ENCODE measurements at regions not wholly inside any gene's neighbourhood (a gene's known extent, or its start where the extent isn't known, plus 50 kb on each side); places are given as distances from the start of the nearest gene placed in this dataset.

DNA sequence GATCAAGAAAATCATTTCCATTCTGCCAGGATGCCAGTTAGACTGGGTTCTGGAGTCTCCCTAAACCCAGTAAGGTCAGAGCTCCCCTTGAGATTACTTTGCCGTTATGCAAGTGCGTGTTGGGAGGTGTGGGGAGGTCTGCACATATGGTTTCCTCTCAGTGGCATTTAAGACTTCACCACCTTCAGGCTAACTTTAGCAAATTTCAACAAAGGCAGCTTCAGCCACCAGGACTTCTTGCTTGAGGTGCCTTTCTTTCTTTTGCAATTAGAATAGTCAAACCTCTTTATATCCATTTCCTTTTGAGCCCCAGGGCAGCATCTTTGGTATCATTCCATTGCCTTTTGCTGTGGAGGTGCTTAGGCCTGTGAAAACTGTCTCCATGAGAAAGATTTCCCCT lies 117.2 kb upstream of the CCND2 start:
- H3K27ac Mint-ChIP-seq: no peak overlapping the region
- H3K9me3 ChIP-seq (ENCODE audit: control insufficient read depth, low read length): no peaks in the 10 kb centered on the region
- no peak overlapping the region for H3K9ac ChIP-seq (ENCODE audit: extremely low read depth, low read length, poor library complexity, severe bottlenecking)
- TF ChIP-seq, protein P1, sequence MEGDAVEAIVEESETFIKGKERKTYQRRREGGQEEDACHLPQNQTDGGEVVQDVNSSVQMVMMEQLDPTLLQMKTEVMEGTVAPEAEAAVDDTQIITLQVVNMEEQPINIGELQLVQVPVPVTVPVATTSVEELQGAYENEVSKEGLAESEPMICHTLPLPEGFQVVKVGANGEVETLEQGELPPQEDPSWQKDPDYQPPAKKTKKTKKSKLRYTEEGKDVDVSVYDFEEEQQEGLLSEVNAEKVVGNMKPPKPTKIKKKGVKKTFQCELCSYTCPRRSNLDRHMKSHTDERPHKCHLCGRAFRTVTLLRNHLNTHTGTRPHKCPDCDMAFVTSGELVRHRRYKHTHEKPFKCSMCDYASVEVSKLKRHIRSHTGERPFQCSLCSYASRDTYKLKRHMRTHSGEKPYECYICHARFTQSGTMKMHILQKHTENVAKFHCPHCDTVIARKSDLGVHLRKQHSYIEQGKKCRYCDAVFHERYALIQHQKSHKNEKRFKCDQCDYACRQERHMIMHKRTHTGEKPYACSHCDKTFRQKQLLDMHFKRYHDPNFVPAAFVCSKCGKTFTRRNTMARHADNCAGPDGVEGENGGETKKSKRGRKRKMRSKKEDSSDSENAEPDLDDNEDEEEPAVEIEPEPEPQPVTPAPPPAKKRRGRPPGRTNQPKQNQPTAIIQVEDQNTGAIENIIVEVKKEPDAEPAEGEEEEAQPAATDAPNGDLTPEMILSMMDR (conservative IDR thresholded peaks at IDR 0.05): no peak
- peak; percentile 48 for DNase-seq
- H3K36me3 ChIP-seq (ENCODE audit: control insufficient read depth, insufficient read depth, low read length): no peaks in the 10 kb centered on the region
- peaks cover under 1% of the 10 kb centered on the region for H3K9me3 Mint-ChIP-seq
- H3K36me3 Mint-ChIP-seq (ENCODE audit: low read depth): no peaks in the 10 kb centered on the region
- H3K4me3 ChIP-seq (ENCODE audit: low read length): no peak overlapping the region
- H3K27ac ChIP-seq (ENCODE audit: low read depth, low read length): no peak overlapping the region
- peaks cover 7% of the 10 kb centered on the region for H3K27me3 Mint-ChIP-seq (ENCODE audit: insufficient read depth)
- 70 to 90% methylated on average over 2 of the region's 2 CpGs for WGBS, 2 experiments (ENCODE audit: insufficient coverage in 1 of 2, insufficient read length in 1 of 2)
- no peaks in the 10 kb centered on the region for H3K4me1 ChIP-seq (ENCODE audit: control insufficient read depth, insufficient read depth, low read length)
- H3K4me3 Mint-ChIP-seq: no peak overlapping the region
- no peaks in the 10 kb centered on the region for H3K27me3 ChIP-seq (ENCODE audit: control insufficient read depth, insufficient read depth, low read length, poor library complexity, severe bottlenecking)
- H3K4me1 Mint-ChIP-seq: peaks cover 26% of the 10 kb centered on the region

DNA sequence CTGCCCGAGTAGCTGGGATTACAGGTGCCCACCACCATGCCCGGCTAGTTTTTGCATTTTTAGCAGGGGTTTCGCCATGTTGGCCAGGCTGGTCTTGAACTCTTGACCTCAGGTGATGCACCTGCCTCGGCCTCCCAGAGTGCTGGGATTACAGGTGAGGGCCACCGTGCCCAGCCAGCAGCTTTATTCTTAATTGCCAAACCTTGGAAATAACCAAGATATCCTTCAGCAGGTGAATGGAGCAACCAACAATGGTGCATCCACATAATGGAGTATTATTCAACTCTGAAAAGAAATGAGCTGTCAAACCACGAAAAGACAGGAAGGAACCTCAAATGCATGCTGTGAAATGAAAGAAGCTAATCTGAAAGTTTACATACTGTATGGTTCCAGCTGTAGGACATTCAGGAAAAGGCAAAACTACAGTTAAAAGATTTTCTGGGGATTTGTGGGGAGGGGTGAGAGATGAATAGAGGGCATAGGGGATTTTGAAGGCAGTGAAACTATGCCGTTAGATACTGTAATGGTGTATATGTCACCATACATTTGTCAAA lies 118.8 kb upstream of the CCND2 start:
- DNase-seq: peak; percentile 7
- H3K27me3 ChIP-seq (ENCODE audit: control insufficient read depth, insufficient read depth, low read length, poor library complexity, severe bottlenecking): no peaks in the 10 kb centered on the region
- no peak overlapping the region for H3K27ac Mint-ChIP-seq
- no peak overlapping the region for H3K27ac ChIP-seq (ENCODE audit: low read depth, low read length)
- 91 to 94% methylated on average over 4 to 6 of the region's 7 CpGs for WGBS, 2 experiments (ENCODE audit: insufficient coverage in 1 of 2, insufficient read length in 1 of 2)
- peaks cover 13% of the 10 kb centered on the region for H3K27me3 Mint-ChIP-seq (ENCODE audit: insufficient read depth)
- H3K9me3 ChIP-seq (ENCODE audit: control insufficient read depth, low read length): no peaks in the 10 kb centered on the region
- H3K36me3 Mint-ChIP-seq (ENCODE audit: low read depth): peaks cover 2% of the 10 kb centered on the region
- H3K4me1 Mint-ChIP-seq: peaks cover 26% of the 10 kb centered on the region
- no peak overlapping the region for H3K9ac ChIP-seq (ENCODE audit: extremely low read depth, low read length, poor library complexity, severe bottlenecking)
- H3K4me3 ChIP-seq (ENCODE audit: low read length): no peak overlapping the region
- H3K9me3 Mint-ChIP-seq: peaks cover 9% of the 10 kb centered on the region
- no peaks in the 10 kb centered on the region for H3K4me1 ChIP-seq (ENCODE audit: control insufficient read depth, insufficient read depth, low read length)
- H3K36me3 ChIP-seq (ENCODE audit: control insufficient read depth, insufficient read depth, low read length): no peaks in the 10 kb centered on the region
- TF ChIP-seq, protein P1 (conservative IDR thresholded peaks at IDR 0.05): no peak
- H3K4me3 Mint-ChIP-seq: no peak overlapping the region

DNA sequence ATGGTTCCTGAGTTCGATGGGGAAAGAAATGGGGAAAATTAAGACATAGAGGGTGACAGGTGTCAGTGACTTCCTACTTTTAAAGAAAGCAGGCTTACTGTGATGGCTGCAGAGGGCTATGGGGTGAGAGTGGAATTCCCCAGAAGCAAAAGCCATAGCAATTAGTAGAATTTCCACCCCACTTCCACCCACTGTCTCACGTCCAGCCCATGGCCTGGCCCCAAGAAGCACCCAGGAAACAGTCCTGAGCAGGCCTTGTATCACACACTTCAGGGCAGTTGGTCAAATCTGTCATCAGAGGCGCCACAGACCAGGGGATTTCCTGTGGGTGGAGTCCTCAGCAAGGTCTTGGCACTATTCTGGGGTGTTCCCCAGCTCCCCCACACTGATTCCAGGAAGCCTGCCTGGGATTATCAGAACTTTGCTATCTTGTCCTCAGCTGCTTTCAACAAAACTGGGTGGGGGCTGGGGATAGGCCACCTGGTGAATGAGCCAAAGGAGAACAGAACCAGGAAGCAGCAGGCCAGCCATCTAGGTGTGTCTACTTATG lies 120.1 kb upstream of the CCND2 start:
- WGBS, 2 experiments (ENCODE audit: insufficient coverage in 1 of 2, insufficient read length in 1 of 2): 85 to 86% methylated on average over 3 of the region's 3 CpGs
- H3K36me3 Mint-ChIP-seq (ENCODE audit: low read depth): peaks cover 2% of the 10 kb centered on the region
- peak; percentile 52 for DNase-seq
- no peak overlapping the region for H3K4me3 Mint-ChIP-seq
- Histone ChIP-seq H3K27me3 (ENCODE audit: control insufficient read depth, insufficient read depth, low read length, poor library complexity, severe bottlenecking) (no peaks in the 10 kb centered on the region), H3K4me3 (ENCODE audit: low read length) (no peak overlapping the region), H3K4me1 (ENCODE audit: control insufficient read depth, insufficient read depth, low read length) (no peaks in the 10 kb centered on the region), H3K27ac (ENCODE audit: low read depth, low read length) (no peak overlapping the region), H3K36me3 (ENCODE audit: control insufficient read depth, insufficient read depth, low read length) (no peaks in the 10 kb centered on the region), H3K9me3 (ENCODE audit: control insufficient read depth, low read length) (no peaks in the 10 kb centered on the region), H3K9ac (ENCODE audit: extremely low read depth, low read length, poor library complexity, severe bottlenecking) (no peak overlapping the region)
- peaks cover 10% of the 10 kb centered on the region for H3K9me3 Mint-ChIP-seq
- peaks cover 26% of the 10 kb centered on the region for H3K4me1 Mint-ChIP-seq
- TF ChIP-seq, protein P1 (conservative IDR thresholded peaks at IDR 0.05): no peak
- peaks cover 20% of the 10 kb centered on the region for H3K27me3 Mint-ChIP-seq (ENCODE audit: insufficient read depth)
- H3K27ac Mint-ChIP-seq: no peak overlapping the region

Data from endodermal cell (in vitro differentiated cells).